ENCODE measurements at regions not wholly inside any gene's neighbourhood (a gene's known extent, or its start where the extent isn't known, plus 50 kb on each side); places are given as distances from the start of the nearest gene placed in this dataset.

DNA sequence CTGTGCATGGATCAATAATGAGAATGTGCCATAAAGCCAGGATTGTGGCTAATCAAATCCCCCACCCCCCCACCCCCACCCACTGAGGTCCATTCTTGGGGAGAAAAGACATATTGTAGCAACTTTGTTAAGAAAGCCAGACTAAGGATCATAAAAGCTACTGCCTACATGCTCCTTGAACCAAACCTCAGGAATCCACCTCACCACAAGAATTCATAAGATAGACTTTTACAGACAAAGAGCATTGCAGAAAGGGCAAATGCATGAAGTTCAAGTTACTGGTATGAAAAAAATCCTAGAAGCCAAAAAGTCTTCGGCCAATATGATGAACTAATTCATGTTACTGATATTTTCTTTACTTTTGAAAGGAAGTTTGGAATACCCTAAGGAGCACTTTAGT, 187.9 kb upstream of the ARID1B start:
- ATAC-seq (ENCODE audit: low read depth) (peak; percentile 92), DNase-seq (peak; percentile 67)
- CTCF ChIA-PET, result no interaction called here
- Histone ChIP-seq H4K20me1 (ENCODE audit: insufficient read depth, low read length) (no peaks in the 10 kb centered on the region), H3K4me3 (ENCODE audit: insufficient read depth, low read depth, low read length) (no peak overlapping the region), H3K27ac (ENCODE audit: insufficient read depth, low read length) (no peak overlapping the region), H3K9ac (ENCODE audit: low read depth, low read length) (no peak overlapping the region), H2AFZ (replicated peaks; ENCODE audit: low read length, poor library complexity) (no peak overlapping the region), H2BK5ac (ENCODE audit: low read depth, low read length, poor library complexity, severe bottlenecking) (no peak overlapping the region), H3K4ac (ENCODE audit: low read depth, low read length) (no peak overlapping the region), H2BK120ac (ENCODE audit: low read depth, low read length) (no peak overlapping the region), H3K79me1 (ENCODE audit: low read depth in 1 of 2, low read length in 2 of 2) (no peaks in the 10 kb centered on the region), H4K5ac (ENCODE audit: low read depth, low read length) (no peak overlapping the region), H3K14ac (replicated peaks; ENCODE audit: low read depth, low read length) (no peak overlapping the region), H2AK5ac (ENCODE audit: low read depth, low read length) (no peak overlapping the region), H3K9me1 (ENCODE audit: insufficient read depth, low read length) (no peaks in the 10 kb centered on the region), H3K56ac (ENCODE audit: extremely low read depth, insufficient read depth, low read length) (no peak overlapping the region), H3K4me2 (ENCODE audit: low read depth, low read length) (no peak overlapping the region), H2BK20ac (ENCODE audit: low read depth, low read length) (no peak overlapping the region), H2AK9ac (replicated peaks; ENCODE audit: low read depth, low read length, poor library complexity) (no peak overlapping the region), H3K36me3 (ENCODE audit: control insufficient read depth, insufficient read depth, low read length) (no peaks in the 10 kb centered on the region), H3K9me3 (ENCODE audit: control insufficient read depth, insufficient read depth, low read length) (no peaks in the 10 kb centered on the region), H3K23ac (ENCODE audit: low read depth, low read length) (no peak overlapping the region), H3K4me1 (ENCODE audit: control insufficient read depth, insufficient read depth, low read length) (no peaks in the 10 kb centered on the region), H4K91ac (ENCODE audit: insufficient read depth, low read depth, low read length) (no peak overlapping the region), H2BK15ac (ENCODE audit: low read depth, low read length) (no peak overlapping the region), H3K18ac (ENCODE audit: low read depth, low read length) (no peak overlapping the region), H3K27me3 (ENCODE audit: control insufficient read depth, insufficient read depth, low read length) (peaks cover 4% of the 10 kb centered on the region), H4K8ac (ENCODE audit: low read depth in 2 of 2, low read length in 2 of 2) (no peak overlapping the region)
- POLR2A ChIA-PET (ENCODE audit: unreplicated experiment), result no interaction called here
- BruUV-seq (replicated peaks), result no TSS peak
- in situ Hi-C loops (cut with MboI; ENCODE audit: low sequenced_read_pairs), result no loop called here
- WGBS, 2 experiments (ENCODE audit: extremely low coverage in 2 of 2, insufficient read length in 1 of 2), result no CpG with 5 or more reads among the region's 1 CpG
- dilution Hi-C loops (cut with HindIII; ENCODE audit: low sequenced_read_pairs, unreplicated experiment), result no loop called here
- TF ChIP-seq RFX5 (IDR thresholded peaks at IDR 0.05; ENCODE audit: low read depth, low read length), result no peak
- TF ChIP-seq, protein P1, sequence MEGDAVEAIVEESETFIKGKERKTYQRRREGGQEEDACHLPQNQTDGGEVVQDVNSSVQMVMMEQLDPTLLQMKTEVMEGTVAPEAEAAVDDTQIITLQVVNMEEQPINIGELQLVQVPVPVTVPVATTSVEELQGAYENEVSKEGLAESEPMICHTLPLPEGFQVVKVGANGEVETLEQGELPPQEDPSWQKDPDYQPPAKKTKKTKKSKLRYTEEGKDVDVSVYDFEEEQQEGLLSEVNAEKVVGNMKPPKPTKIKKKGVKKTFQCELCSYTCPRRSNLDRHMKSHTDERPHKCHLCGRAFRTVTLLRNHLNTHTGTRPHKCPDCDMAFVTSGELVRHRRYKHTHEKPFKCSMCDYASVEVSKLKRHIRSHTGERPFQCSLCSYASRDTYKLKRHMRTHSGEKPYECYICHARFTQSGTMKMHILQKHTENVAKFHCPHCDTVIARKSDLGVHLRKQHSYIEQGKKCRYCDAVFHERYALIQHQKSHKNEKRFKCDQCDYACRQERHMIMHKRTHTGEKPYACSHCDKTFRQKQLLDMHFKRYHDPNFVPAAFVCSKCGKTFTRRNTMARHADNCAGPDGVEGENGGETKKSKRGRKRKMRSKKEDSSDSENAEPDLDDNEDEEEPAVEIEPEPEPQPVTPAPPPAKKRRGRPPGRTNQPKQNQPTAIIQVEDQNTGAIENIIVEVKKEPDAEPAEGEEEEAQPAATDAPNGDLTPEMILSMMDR (conservative IDR thresholded peaks at IDR 0.05; ENCODE audit: low read depth, low read length), result no peak
- TF ChIP-seq CHD1 (IDR thresholded peaks at IDR 0.05; ENCODE audit: low read depth, low read length), result no peak
- no peak for TF ChIP-seq MAZ (IDR thresholded peaks at IDR 0.05; ENCODE audit: borderline replicate concordance, low read depth, low read length)
- TF ChIP-seq CEBPB (IDR thresholded peaks at IDR 0.05; ENCODE audit: low read depth, low read length), result no peak
- intact Hi-C loops (cut with micrococcal nuclease), result no loop called here
